ENCODE measurements at regions not wholly inside any gene's neighbourhood (a gene's known extent, or its start where the extent isn't known, plus 50 kb on each side); places are given as distances from the start of the nearest gene placed in this dataset.
A peak's percentile ranks its signal among the peaks of the same experiment; 100 is the strongest.

DNA sequence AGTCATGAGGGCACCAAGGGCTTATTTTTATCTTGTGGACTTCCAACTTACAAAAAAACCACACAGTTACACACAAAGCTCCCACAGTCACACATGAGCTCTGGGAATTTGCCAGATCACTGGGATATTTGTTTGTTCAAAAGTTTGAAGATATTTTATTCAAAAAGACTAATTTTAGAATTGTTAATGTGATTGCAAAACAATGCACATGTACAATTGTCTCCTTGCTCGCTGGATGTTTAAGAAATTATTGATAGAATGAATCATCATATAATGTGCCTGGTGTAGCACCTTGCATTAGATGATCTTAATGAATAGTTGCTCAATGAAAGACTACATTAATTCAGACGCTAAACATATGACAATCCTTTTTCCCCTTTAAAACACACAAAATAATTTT is 570.3 kb downstream of the LMO4 start:
- DNase-seq (ENCODE audit: insufficient read length, low spot score) (no peak), FAIRE-seq (no peak)

DNA sequence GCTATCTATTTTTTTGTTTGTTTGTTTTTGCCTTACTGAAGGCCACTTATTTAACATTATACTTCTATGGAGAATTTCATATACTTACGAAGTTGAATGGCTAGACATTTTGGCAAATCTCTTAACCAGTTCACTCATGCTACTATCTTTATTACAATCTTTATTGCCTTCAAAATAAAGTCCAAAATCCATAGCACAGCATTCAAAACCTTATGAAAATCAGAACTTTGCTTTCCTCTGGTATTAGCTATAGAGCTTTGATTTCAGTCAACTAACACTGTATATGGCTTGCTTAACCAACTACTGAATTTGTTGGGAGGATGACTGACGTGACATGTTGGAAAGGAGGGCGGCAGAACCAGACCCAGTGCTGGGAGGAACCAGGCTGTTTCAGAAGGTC is 571.1 kb downstream of the LMO4 start:
- no peak for DNase-seq (ENCODE audit: insufficient read length, low spot score)
- no peak for FAIRE-seq

- DNase-seq (ENCODE audit: insufficient read length, low spot score) (no peak), FAIRE-seq (peak; percentile 66)
Measured at GRCh38 chr1:87902830-87903229, 574.1 kb downstream of the LMO4 start.

DNA sequence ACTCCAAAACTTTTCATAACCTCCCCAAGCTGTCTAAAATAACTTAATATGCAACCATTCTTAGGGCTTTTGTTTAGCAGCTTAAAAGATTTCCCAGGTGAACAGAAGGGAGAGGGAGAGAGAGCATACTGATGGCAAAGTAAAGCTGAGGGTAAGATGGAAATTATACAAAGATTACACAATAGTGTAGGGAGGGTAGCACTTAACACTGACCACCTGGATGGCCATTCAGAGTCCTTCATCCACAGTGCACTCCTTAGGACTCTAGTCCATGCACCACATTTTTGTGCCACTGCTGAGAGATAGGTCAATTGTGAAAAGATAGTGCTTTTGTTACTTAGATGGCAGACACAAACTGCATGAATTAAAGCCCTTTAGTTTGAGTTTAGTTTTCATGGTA is 574.6 kb downstream of the LMO4 start:
- DNase-seq (ENCODE audit: insufficient read length, low spot score): no peak
- peak; percentile 55 for FAIRE-seq

GRCh38 chr1:87904651-87905050 is 576.0 kb downstream of the LMO4 start:
- DNase-seq (ENCODE audit: insufficient read length, low spot score) (no peak), FAIRE-seq (no peak)

DNA sequence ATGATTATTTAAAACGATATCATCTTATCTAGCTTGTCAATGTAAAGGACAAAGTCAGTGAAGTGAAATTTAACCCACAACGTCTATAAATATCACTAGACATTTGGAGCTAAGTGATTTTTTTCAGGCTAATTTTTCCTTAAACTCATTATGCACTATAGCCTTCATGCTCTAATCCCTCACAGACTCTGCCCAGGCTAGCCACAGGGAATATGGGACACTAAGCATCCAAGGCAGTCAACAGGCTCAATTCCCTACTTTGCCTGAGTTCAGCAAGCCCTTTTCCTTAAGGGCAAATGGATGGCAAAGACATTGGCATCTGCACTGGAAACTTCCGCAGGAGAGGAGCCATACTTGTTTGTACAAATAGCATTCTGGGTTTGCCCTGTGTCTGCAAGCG is 577.0 kb downstream of the LMO4 start:
- DNase-seq (ENCODE audit: insufficient read length, low spot score) (no peak), FAIRE-seq (no peak)

DNA sequence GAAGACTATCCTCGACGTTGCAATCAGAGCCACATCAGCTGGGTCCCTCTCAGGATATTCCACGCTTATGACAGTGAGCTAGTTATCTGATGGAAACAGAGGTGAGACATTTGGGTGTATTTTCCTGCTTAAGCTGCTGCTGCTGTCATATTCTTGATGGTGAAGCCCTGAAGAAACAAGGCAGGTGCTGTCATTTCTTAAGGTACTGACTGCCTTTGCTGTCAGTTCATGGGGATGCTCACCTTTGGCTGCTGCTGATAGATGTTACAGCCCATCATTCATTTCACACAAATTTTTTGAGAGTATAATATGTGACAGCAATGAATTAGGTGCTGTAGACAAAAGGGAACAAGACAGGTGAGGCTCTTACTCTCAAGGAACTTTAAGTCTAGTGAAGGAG is 577.4 kb downstream of the LMO4 start:
- DNase-seq (ENCODE audit: insufficient read length, low spot score) (no peak), FAIRE-seq (no peak)

GRCh38 chr1:87913361-87913760 is 584.7 kb downstream of the LMO4 start:
- no peak for FAIRE-seq
- DNase-seq (ENCODE audit: insufficient read length, low spot score): no peak

DNA sequence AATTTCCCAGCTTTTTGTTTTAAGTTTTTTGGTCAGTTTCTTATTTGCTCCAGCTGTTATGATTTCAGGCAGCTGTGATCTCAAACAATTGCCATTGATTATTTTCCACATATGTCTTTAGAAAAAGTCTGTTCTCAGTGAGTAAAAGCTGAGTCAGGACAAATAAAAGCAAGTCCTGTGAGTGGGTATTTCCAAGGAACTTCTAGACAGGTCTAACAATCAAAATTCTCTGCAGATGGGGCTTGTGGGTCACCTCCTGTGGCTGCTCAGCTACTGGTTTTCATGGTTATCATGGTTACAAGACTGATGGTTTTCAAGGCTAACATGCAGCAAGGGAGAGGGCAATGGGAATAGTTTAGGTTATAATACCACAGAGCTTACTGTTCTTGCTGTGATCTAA is 585.7 kb downstream of the LMO4 start:
- FAIRE-seq (peak; percentile 23), DNase-seq (ENCODE audit: insufficient read length, low spot score) (no peak)

DNA sequence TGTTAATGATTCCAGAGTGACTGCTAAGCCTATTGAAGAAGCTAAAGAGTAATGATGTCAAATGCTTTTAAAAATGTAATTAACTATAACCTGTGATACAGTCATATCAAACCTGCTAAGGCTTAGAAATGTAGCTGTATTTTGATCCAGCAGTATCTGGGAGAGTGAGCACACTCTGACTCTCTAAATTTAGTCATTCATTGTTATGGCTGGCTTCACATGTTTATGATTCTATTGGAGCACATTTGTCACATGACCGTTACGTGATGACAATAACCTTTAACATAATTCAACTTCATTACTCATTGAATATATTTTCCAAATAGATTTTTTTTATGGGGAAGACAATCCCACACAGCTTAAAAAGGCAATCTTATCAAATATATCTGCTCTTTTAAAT is 587.1 kb downstream of the LMO4 start:
- DNase-seq (ENCODE audit: insufficient read length, low spot score) (no peak), FAIRE-seq (no peak)

DNA sequence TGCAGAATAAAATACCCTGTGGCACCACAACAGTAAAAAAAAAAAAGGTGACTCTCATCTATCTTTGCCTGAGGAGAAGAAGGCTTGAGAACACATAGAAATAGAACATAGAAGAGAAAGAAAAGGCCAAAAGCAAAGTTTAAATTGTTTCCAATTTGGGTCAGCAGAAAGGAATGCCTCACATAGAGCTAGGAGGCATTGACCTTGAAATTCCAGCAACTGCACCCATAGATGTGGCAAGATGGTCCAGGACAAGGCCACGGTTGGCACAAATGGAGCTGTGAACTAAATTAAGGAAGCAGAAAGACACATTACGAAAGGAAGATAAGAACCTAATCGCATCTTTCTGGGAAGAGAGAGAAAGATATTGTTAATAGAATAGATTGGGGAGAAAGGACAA is 588.3 kb downstream of the LMO4 start:
- no peak for DNase-seq (ENCODE audit: insufficient read length, low spot score)
- no peak for FAIRE-seq

DNA sequence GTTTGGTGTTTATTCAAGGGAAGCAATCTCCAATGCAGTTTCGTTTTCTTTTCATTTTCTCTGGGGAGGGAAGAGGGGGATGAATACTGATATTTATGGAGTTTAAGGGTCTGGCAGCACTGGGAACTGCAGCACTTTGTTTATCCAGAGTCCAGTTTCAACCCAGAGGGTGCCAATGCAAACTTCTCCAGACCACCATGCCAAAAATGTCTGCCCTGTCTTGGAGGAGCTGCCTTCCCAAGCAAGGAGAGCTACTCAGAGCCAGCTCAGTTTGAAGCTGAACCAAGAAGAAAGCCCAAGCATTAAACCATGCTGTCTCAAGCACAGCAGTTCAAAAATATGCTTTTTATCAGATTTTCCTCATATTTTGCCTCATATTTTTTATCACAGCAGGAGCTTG is 589.7 kb downstream of the LMO4 start:
- no peak for DNase-seq (ENCODE audit: insufficient read length, low spot score)
- no peak for FAIRE-seq

DNA sequence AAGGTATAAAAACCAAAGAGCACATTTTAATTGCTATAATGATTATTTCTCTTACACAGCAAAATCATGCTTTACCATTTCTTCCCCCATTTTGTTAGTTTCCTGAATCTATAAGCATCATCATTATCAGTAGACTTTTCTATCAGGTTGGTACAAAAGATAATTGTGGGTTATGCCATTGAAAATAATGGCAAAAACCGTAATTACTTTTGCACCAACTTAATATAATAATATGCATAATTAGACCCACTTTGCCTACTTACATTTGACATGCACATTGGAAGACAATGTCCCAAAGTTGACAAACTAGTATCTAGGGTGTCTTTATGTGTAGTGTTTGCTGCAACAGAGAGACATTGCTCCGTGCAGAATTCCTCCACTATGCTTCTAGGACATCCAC is 594.2 kb downstream of the LMO4 start:
- DNase-seq (ENCODE audit: insufficient read length, low spot score) (no peak), FAIRE-seq (no peak)

DNA sequence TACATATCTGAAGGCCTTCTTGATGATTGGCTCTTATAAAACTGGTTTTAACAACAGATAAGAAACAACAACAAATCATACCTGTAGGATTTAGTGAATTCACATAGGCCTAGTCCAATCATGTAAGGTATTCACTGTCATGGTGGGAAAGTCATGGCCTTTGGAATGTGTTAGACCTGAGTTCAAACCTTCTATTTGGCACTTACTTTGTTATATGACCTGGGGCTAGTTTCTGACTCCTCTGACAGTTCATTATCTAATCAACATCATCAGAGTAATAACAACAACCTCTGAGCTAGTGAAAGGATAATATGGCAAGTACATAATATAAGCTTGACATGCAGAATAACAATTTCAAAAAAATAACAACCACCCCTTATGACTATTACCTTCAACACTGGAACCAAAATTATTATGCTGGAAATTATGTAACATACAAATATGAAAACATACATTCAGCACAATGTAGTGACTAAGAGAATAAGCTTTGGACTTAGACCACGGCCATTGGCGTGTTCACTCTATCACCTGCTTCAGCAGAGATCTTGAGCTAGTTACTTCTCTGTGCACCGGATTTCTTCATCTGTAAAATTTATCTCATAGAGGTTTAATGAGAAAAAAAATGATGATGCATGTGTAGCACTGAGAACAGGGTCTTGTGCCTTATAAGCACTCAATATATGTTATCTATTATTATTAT is 597.6 kb downstream of the LMO4 start:
- FAIRE-seq (no peak), DNase-seq (ENCODE audit: insufficient read length, low spot score) (no peak)

GRCh38 chr1:87926921-87927320 is 598.2 kb downstream of the LMO4 start:
- no peak for FAIRE-seq
- no peak for DNase-seq (ENCODE audit: insufficient read length, low spot score)

DNA sequence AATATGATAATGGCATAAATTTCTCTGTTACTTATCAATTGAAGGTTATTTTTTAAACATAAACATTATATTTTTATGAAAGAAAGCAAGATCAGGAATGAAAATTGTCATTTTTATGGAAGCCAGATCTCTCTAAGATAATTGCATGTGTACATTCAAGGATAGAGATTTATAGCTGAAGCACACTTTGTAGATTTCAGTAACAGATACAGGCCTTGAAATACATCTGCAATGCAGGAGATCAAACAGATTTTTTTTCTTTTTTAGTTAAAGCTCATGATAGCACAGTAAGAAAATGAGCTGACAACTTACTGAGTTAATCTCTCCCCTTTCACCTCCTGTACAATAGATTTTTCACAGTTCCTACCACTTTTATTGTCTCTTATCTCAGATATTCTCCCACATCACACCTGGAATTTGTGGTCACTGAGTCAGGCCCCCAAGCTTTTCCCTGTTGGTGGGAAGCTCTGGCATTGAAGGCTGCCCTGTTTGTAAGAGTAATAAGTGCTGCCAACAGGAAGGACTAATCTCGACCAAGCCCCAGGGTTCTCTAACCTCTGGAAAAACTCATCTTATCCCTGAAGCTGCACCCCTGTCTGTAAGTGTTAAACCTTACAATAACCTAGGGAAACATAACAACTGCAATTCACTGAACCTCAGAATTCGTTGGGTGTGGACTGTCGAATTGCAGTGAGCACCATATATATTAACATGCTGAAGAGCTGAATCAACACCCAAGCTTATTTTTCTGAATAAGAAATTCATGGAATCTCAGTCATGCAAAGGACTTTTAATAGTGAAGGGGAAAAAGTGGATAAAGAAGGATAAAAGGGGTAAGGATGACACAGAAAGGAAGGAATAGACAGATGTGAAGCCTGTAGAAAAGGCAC is 599.0 kb downstream of the LMO4 start:
- DNase-seq (ENCODE audit: insufficient read length, low spot score): no peak
- no peak for FAIRE-seq

- FAIRE-seq (no peak), DNase-seq (ENCODE audit: insufficient read length, low spot score) (no peak)
Measured at GRCh38 chr1:87928623-87929022, 599.9 kb downstream of the LMO4 start.

GRCh38 chr1:87929906-87930305 is 601.2 kb downstream of the LMO4 start:
- DNase-seq (ENCODE audit: insufficient read length, low spot score): no peak
- FAIRE-seq: no peak

GRCh38 chr1:87930796-87931195 is 602.1 kb downstream of the LMO4 start:
- FAIRE-seq (no peak), DNase-seq (ENCODE audit: insufficient read length, low spot score) (no peak)

GRCh38 chr1:87933171-87933570 is 604.5 kb downstream of the LMO4 start:
- DNase-seq (ENCODE audit: insufficient read length, low spot score): no peak
- FAIRE-seq: no peak

GRCh38 chr1:87935130-87935529 is 606.5 kb downstream of the LMO4 start:
- no peak for DNase-seq (ENCODE audit: insufficient read length, low spot score)
- FAIRE-seq: no peak

GRCh38 chr1:87937831-87938395 is 609.2 kb downstream of the LMO4 start:
- FAIRE-seq: no peak
- DNase-seq (ENCODE audit: insufficient read length, low spot score): no peak

Data from GM19239 (cell line).